ENCODE measurements at regions not wholly inside any gene's neighbourhood (a gene's known extent, or its start where the extent isn't known, plus 50 kb on each side); places are given as distances from the start of the nearest gene placed in this dataset.

DNA sequence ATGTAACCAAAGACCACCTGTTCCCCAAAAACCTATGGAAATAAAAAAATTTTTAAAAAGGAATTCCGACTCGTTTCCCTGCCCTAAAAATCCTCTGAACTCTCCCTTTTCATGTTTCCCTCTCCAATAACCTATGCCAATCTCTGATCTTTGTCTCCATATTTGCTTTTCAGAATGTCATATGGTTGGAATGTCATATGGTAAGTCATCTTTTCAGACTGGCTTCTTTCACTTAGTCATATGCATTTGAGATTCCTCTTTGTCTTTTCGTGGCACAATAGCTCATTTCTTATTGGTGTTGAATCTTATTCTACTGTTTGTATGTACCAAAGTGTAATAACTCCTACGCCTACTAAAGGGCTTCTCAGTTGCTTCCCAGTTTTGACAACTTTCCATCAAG is 117.5 kb downstream of the BACH1 start:
- TF ChIP-seq, protein P1, sequence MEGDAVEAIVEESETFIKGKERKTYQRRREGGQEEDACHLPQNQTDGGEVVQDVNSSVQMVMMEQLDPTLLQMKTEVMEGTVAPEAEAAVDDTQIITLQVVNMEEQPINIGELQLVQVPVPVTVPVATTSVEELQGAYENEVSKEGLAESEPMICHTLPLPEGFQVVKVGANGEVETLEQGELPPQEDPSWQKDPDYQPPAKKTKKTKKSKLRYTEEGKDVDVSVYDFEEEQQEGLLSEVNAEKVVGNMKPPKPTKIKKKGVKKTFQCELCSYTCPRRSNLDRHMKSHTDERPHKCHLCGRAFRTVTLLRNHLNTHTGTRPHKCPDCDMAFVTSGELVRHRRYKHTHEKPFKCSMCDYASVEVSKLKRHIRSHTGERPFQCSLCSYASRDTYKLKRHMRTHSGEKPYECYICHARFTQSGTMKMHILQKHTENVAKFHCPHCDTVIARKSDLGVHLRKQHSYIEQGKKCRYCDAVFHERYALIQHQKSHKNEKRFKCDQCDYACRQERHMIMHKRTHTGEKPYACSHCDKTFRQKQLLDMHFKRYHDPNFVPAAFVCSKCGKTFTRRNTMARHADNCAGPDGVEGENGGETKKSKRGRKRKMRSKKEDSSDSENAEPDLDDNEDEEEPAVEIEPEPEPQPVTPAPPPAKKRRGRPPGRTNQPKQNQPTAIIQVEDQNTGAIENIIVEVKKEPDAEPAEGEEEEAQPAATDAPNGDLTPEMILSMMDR (conservative IDR thresholded peaks at IDR 0.05 in 1 of 2, IDR thresholded peaks at IDR 0.05 in 1 of 2; ENCODE audit: extremely low read depth in 1 of 2, insufficient read depth in 1 of 2, low read depth in 1 of 2, low read length in 2 of 2): no peak
- no peak for TF ChIP-seq EZH2 (IDR thresholded peaks at IDR 0.05; ENCODE audit: borderline replicate concordance, low read length)

All from mammary epithelial cell (primary cell).